IMR-90 (cell line): ENCODE measurements at regions not wholly inside any gene's neighbourhood (a gene's known extent, or its start where the extent isn't known, plus 50 kb on each side); places are given as distances from the start of the nearest gene placed in this dataset.
"Not testable (repeated sequence)": the region's sequence is repeated elsewhere in the genome, so short reads cannot be mapped to it uniquely, and the experiment has no call there.

Experiments
- BHLHE40 ChIP-seq: fragments of 150-350 bp; IDR thresholded peaks from 2 replicates; pipeline ENCODE4 v1.6.1; 2016; ENCODE audit warnings: mild to moderate bottlenecking, low read depth, low read length
- CTCF ChIP-seq: conservative IDR thresholded peaks from 2 replicates; pipeline ENCODE4 v1.5.1; 2012; ENCODE audit warnings: mild to moderate bottlenecking, low read depth, low read length, improper control_type of control experiment
- MAZ ChIP-seq: IDR thresholded peaks from 2 replicates; pipeline ENCODE4 v1.6.1; 2012; ENCODE audit warnings: low read depth, mild to moderate bottlenecking, low read length, improper control_type of control experiment, moderate library complexity, borderline replicate concordance
- MXI1 ChIP-seq: IDR thresholded peaks from 2 replicates; pipeline ENCODE4 v1.6.1; 2012; ENCODE audit warnings: low read depth, mild to moderate bottlenecking, low read length, moderate library complexity, borderline replicate concordance
- NFE2L2 ChIP-seq: fragments of 150-350 bp; IDR thresholded peaks from 2 replicates; pipeline ENCODE4 v1.6.1; 2016; ENCODE audit warnings: low read depth, mild to moderate bottlenecking, low read length
- POLR2A ChIP-seq: IDR thresholded peaks from 2 replicates; pipeline ENCODE4 v1.6.1; 2012; ENCODE audit warnings: mild to moderate bottlenecking, low read depth, low read length
- RAD21 ChIP-seq: IDR thresholded peaks from 2 replicates; pipeline ENCODE4 v1.6.1; 2012; ENCODE audit warnings: low read length, improper control_type of control experiment
- RCOR1 ChIP-seq: IDR thresholded peaks from 2 replicates; pipeline ENCODE4 v1.6.1; 2012; ENCODE audit warnings: mild to moderate bottlenecking, low read length, improper control_type of control experiment; ENCODE audit not compliant: insufficient replicate concordance
- RFX5 ChIP-seq: IDR thresholded peaks from 2 replicates; pipeline ENCODE4 v1.8.0; 2012; ENCODE audit warnings: low read depth, mild to moderate bottlenecking, low read length, moderate library complexity
- SMC3 ChIP-seq: fragments of 150-350 bp; IDR thresholded peaks from 2 replicates; pipeline ENCODE4 v1.6.1; 2016; ENCODE audit warnings: low read depth, mild to moderate bottlenecking, antibody characterized with exemption, low read length, moderate library complexity
- USF2 ChIP-seq: fragments of 150-350 bp; IDR thresholded peaks from 2 replicates; pipeline ENCODE4 v1.6.1; 2017; ENCODE audit warnings: mild to moderate bottlenecking, antibody characterized with exemption, low read length, low read depth

- TF ChIP-seq RFX5, POLR2A, BHLHE40, MXI1, RAD21, CTCF, NFE2L2, SMC3, USF2, MAZ, RCOR1: not testable (repeated sequence)
These were observed 504.2 kb upstream of the PCDH7 start for GRCh38 chr4:30215973-30216372.
